Heart left ventricle (tissue), 16 donors: ENCODE measurements at regions not wholly inside any gene's neighbourhood (a gene's known extent, or its start where the extent isn't known, plus 50 kb on each side); places are given as distances from the start of the nearest gene placed in this dataset.

Experiments
- ATAC-seq, 4 donors: fragments of 200-7000 bp; cut with Tn5 transposase; one replicate each; pipeline ENCODE4 v1.9.1; 2020 to 2022; ENCODE audit warnings: moderate library complexity in 4 of 4, mild to moderate bottlenecking in 3 of 4, moderate number of reproducible peaks in 1 of 4
- DNase-seq, 5 donors: peaks; one replicate each; pipeline ENCODE4 v3.0.0-alpha.2; 2020
- H3K27ac ChIP-seq, 12 donors: fragments of 200-600 bp; sonication (generic) in 4 of 12; one replicate each; pipeline versions ENCODE4 v1.5.0 to v1.8.0; 2016 to 2022; ENCODE audit warnings: mild to moderate bottlenecking in 2 of 12
- H3K27me3 ChIP-seq, 9 donors: fragments of 200-600 bp; sonication (generic) in 2 of 9; one replicate each; pipeline versions ENCODE4 v1.5.1 to v1.8.0; 2016 to 2022; ENCODE audit warnings: mild to moderate bottlenecking in 3 of 9
- H3K36me3 ChIP-seq, 9 donors: fragments of 200-600 bp; sonication (generic) in 2 of 9; one replicate each; pipeline versions ENCODE4 v1.5.0 to v1.8.0; 2018 to 2022; ENCODE audit warnings: mild to moderate bottlenecking in 2 of 9
- H3K4me1 ChIP-seq, 12 donors: fragments of 200-600 bp; sonication (generic) in 4 of 12; one replicate each; pipeline versions ENCODE4 v1.5.0 to v1.8.0; 2016 to 2022; ENCODE audit warnings: mild to moderate bottlenecking in 3 of 12
- H3K4me3 ChIP-seq, 12 donors: fragments of 200-600 bp; sonication (generic) in 4 of 12; one replicate each; pipeline versions ENCODE4 v1.5.0 to v1.8.0; 2017 to 2022; ENCODE audit warnings: mild to moderate bottlenecking in 9 of 12, moderate library complexity in 4 of 12
- H3K9me3 ChIP-seq, 12 donors: fragments of 200-600 bp; sonication (generic) in 4 of 12; one replicate each; pipeline versions ENCODE4 v1.5.0 to v1.8.0; 2016 to 2022; ENCODE audit warnings: mild to moderate bottlenecking in 1 of 12
- POLR2A ChIP-seq, 2 donors: fragments of 450-650 bp; IDR thresholded peaks; one replicate each; pipeline ENCODE4 v1.6.1; 2017; ENCODE audit warnings: antibody characterized with exemption in 2 of 2, mild to moderate bottlenecking in 2 of 2, moderate library complexity in 2 of 2
- WGBS, 4 donors: extraction: QIAGEN DNeasy Blood & Tissue Kit in 2 of 4; methylation state at CpG; one replicate each; pipeline versions ENCODE4 v1.1.5 to v1.1.7; 2013 to 2018; 5-methylcytosine and 5-hydroxymethylcytosine counted together
- intact Hi-C, 10 donors: fragments of 100-400 bp; cut with DNase I; formaldehyde crosslinking; loops; one replicate each; pipeline versions ENCODE4 v1.11.1 to v1.14.2; 2022
- TF ChIP-seq, protein P1 (sequence below), 12 donors: fragments of 200-600 bp; sonication (generic) in 4 of 12; IDR thresholded peaks; one replicate each; pipeline versions ENCODE4 v1.5.0 to v1.8.0; 2018 to 2022; ENCODE audit warnings: antibody characterized with exemption in 12 of 12, mild to moderate bottlenecking in 5 of 12
- donor health status: ischemic (EF 13 %, LVEDD 7.1; RV severe dilation, severe dysfunction).
- donor health status: healthy with polysubstance abuse.
- donor health status: DM: no; HTN: yes; CAD: no.
- donor health status: DM: no; HTN: no; CAD: no.
- donor health status: ischemic (EF 25% LVEDD 6.9; RV normal size, moderate dysfunction).
- donor health status: ischemic (EF 25% LVEDD 5.7; RV mildly dilated, moderate dysfunction).
- donor health status: healthy.
- donor health status: DM: yes; HTN: yes; CAD: no.
- donor health status: ischemic (EF 35%, LVEDD 5.7; RV mildly dilated, moderate dysfunction).
- donor health status: nonischemic (EF 11% LVEDD 7.7; RV severe dilation, severe dysfunction).
- donor health status: DM: yes; HTN: yes; CAD: no.
- donor health status: PGD.
- donor health status: ischemic (EF 29% LVEDD 5.4; RV normal size, mild dysfunction).
- donor health status: nonischemic (EF 23%, LVEDD 6.1; RV moderate dilation, normal function).

DNA sequence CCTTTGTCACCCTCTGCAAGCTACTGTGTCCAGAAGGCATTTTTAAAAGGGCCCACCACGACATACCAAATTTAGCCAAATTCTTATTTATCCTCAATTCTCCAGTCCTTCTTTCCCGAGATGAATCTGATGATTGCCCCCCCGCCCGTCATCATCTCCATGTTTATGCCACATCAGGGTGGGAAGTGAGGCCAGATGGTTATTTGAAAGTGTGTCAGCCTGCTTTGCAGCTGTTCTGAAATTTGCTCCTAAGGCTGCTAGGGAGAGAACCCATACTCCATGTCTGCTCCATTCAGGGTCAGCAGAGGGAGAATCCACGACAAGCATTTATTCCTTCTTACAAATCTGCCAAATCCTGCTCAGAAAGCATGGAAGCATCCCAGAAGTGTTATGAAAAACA is 337.8 kb downstream of the ADAMTS20 start:
- TF ChIP-seq POLR2A (IDR thresholded peaks at IDR 0.05): no peak
- TF ChIP-seq, protein P1, sequence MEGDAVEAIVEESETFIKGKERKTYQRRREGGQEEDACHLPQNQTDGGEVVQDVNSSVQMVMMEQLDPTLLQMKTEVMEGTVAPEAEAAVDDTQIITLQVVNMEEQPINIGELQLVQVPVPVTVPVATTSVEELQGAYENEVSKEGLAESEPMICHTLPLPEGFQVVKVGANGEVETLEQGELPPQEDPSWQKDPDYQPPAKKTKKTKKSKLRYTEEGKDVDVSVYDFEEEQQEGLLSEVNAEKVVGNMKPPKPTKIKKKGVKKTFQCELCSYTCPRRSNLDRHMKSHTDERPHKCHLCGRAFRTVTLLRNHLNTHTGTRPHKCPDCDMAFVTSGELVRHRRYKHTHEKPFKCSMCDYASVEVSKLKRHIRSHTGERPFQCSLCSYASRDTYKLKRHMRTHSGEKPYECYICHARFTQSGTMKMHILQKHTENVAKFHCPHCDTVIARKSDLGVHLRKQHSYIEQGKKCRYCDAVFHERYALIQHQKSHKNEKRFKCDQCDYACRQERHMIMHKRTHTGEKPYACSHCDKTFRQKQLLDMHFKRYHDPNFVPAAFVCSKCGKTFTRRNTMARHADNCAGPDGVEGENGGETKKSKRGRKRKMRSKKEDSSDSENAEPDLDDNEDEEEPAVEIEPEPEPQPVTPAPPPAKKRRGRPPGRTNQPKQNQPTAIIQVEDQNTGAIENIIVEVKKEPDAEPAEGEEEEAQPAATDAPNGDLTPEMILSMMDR (IDR thresholded peaks at IDR 0.05): no peak
- Histone ChIP-seq H3K36me3 (no peaks in the 10 kb centered on the region), H3K9me3 (no peaks in the 10 kb centered on the region), H3K4me1 (peaks cover 0 to 21% (median 0%) of the 10 kb centered on the region in 12 donors), H3K4me3 (no peak overlapping the region), H3K27me3 (no peaks in the 10 kb centered on the region), H3K27ac (no peak overlapping the region)
- WGBS, 4 donors: 82 to 89% (median 87%) methylated on average over 5 of the region's 5 CpGs
- intact Hi-C loops: no loop called here
- ATAC-seq: no peak
- DNase-seq: no peak

DNA sequence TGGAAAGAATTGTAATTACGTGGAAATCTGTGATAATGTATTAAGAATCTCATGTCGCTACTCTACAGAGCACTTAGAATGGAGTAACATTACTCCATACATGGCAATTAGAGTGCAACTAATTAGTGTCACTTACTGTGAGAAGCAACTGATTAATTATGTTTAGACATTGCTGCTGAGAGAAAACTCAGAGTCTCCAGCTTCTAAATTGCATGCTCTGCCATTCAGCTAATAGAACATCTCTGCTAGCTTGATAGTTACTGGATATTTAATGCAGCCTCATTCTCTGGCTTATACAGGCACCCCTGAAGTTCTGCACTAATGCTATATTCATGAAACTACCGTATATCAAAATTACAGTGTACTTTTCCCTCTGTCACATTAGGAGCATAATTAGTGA is 338.4 kb downstream of the ADAMTS20 start:
- WGBS, 4 donors: 90 to 96% (median 93%) methylated on average over 3 of the region's 3 CpGs
- H3K9me3 ChIP-seq: no peaks in the 10 kb centered on the region
- ATAC-seq (no peak), DNase-seq (no peak)
- TF ChIP-seq, protein P1 (IDR thresholded peaks at IDR 0.05): no peak
- TF ChIP-seq POLR2A (IDR thresholded peaks at IDR 0.05): no peak
- no peak overlapping the region for H3K27ac ChIP-seq
- no peaks in the 10 kb centered on the region for H3K27me3 ChIP-seq
- no peaks in the 10 kb centered on the region for H3K36me3 ChIP-seq
- no peak overlapping the region for H3K4me3 ChIP-seq
- intact Hi-C loops: no loop called here
- peaks cover 0 to 21% (median 0%) of the 10 kb centered on the region in 12 donors for H3K4me1 ChIP-seq

DNA sequence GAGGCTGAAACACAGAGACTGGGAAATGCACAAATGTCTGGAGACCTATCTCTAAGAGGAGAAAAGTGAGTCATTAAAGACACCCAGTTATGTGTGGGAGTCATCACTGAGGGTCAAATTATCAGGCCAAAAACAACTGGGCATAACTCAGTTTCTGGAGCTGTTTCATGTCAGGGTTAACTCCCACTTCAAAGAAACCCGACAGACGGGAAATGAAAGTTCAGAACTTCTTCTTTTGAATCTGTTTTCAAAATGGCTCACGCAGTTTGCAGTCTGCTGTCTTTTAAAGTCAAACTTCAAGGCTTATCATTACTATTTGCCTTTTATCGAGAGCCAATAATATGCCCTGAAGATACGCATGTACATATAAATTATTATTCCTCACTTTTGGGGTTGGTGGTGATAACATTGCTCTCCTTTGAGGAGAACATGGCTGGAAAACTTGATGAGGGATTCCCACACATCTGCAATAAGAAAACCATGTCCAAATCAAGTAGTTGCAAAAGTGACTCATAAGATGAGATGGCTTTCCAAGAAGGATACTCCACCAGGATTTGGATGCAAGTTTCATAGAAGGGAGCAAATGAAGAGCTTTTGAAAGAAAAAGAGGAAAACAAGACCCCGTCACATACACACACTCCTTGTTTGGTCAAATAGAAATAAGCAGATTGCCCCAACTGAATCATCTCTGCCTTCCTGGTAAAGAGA is 341.4 kb downstream of the ADAMTS20 start:
- H3K9me3 ChIP-seq: no peaks in the 10 kb centered on the region
- H3K27ac ChIP-seq: peak overlapping the region in 7 of 12 donors; percentile 43 to 67 (median 54)
- intact Hi-C loops: loop anchor here in 1 of 10 donors (2.0 kb wide), 1 partner anchor 20 kb away; no protein-coding TSS in a partner anchor
- H3K4me3 ChIP-seq: peak overlapping the region in 1 of 12 donors; percentile 11
- H3K27me3 ChIP-seq: no peaks in the 10 kb centered on the region
- ATAC-seq (peak in 3 of 4 donors; percentile 53 to 82 (median 67)), DNase-seq (no peak)
- peaks cover 0 to 21% (median 0%) of the 10 kb centered on the region in 12 donors for H3K4me1 ChIP-seq
- TF ChIP-seq, protein P1 (IDR thresholded peaks at IDR 0.05): no peak
- TF ChIP-seq POLR2A (IDR thresholded peaks at IDR 0.05): no peak
- WGBS, 4 donors: 61 to 71% (median 61%) methylated on average over 6 of the region's 6 CpGs
- no peaks in the 10 kb centered on the region for H3K36me3 ChIP-seq

DNA sequence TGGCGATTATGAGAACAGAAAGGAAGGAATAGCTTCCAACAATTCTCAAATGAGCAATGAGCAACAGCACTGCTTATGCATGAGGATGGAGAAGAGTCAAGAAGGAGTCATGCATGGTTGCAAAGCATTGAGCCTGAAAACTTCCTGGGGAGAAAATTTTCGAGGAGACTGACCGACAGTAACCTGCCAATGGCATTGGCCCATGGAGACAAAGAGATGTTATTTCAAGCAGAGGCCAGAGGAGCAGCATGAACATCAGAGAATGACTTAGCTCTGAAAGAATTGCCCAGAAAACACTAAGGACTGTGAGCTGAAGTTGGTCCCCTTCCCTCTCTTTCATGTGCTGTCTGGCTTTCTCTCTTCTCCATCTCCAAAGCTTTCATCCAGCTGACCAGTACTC is 343.4 kb downstream of the ADAMTS20 start:
- peaks cover 0 to 6% (median 0%) of the 10 kb centered on the region in 12 donors for H3K9me3 ChIP-seq
- no peaks in the 10 kb centered on the region for H3K36me3 ChIP-seq
- DNase-seq (peak in 1 of 5 donors; percentile 18), ATAC-seq (peak in 2 of 4 donors; percentile 39 to 58)
- WGBS, 4 donors: 69 to 84% (median 84%) methylated on average over 3 of the region's 3 CpGs
- intact Hi-C loops: no loop called here
- no peak overlapping the region for H3K4me3 ChIP-seq
- no peaks in the 10 kb centered on the region for H3K27me3 ChIP-seq
- H3K27ac ChIP-seq: peak overlapping the region in 2 of 12 donors; percentile 10 to 58
- no peak for TF ChIP-seq POLR2A (IDR thresholded peaks at IDR 0.05)
- TF ChIP-seq, protein P1 (IDR thresholded peaks at IDR 0.05): no peak
- H3K4me1 ChIP-seq: peaks cover 0 to 21% (median 0%) of the 10 kb centered on the region in 12 donors
